HK-2 (cell line): ENCODE measurements at regions not wholly inside any gene's neighbourhood (a gene's known extent, or its start where the extent isn't known, plus 50 kb on each side); places are given as distances from the start of the nearest gene placed in this dataset.
"Not testable (repeated sequence)": the region's sequence is repeated elsewhere in the genome, so short reads cannot be mapped to it uniquely, and the experiment has no call there.

Experiments used
- DNase-seq: peaks from one replicate; pipeline ENCODE4 v3.0.0-alpha.2; 2018; ENCODE audit not compliant: unreplicated experiment

DNA sequence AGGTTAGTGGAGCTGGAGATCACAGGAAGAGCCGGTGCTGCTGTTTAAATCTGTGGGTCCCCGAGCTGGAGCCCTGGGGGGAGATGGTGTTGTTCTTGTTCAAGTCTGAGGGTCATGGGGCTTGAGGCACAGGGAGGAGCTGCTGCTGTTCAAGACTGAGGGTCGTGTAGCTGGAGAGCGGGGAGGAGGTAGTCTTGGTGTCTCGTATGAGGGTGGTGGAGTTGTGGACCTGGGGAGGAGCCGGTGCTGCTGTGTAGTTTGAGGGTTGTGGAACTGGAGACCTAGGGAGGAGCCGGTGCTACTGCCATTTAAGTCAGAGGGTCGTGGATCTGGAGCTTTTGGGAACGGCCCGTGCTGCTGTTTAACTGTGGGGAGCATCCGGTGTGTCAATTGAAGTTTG lies 112.2 kb upstream of the SULF2 start:
- no peak for DNase-seq

DNA sequence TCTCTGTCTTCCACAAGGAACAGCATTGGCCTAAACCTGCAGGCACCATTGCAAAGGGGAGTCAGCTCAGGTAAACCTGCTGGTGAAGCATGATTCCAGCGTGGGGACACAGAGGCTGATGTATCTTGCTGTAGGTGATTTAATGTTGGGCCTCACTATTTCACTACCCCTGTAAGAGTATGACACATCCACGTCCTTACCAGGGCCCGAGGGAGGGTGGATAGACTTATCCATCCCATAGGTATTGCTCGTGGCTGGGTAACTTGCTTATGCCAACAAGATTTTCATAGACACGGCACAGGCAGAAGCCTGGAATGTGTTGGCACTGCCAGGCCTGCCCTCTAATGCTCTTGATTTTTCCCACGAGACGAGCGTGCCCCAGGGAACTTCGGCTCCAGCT lies 107.4 kb upstream of the SULF2 start:
- DNase-seq = not testable (repeated sequence)

DNA sequence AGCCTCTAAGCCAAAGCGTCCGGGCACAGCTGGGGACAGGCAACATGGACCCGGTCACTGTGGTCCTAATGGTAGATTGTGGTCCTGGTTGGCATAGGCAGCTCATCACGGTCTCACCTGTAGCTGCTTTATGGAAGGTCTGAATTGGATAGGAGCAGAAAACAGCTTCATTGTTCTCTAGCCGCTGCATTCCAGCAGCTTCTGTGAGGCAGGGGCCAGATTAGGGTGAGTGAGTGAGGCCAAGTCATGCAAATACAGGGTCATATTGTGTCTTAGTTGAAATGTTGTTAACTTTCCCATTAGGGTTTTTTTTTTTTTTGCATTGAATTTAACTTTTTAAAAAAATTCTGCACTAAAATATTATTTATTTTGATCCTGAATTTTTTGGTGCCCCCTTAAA lies 105.4 kb upstream of the SULF2 start:
- not testable (repeated sequence) for DNase-seq

DNA sequence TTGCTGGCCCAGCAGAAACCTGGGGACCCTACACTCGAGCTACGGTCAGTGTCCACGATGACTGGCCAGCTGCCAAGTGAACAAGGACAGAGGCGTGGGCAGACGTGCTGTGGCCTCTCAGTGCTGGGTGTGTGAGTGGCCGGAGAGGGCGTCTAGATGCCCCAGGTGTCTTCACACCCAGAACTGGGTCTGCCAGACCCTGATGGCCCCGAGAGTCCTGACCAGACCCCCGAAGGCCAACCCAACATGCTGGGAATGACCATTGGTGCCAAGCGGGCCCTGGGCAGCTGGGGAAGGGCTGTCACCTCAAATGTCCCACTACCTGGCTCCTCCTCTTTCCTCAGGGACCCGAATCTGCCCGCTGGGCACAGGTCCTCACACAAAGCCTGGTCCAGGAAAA lies 104.5 kb upstream of the SULF2 start:
- DNase-seq = not testable (repeated sequence)

DNA sequence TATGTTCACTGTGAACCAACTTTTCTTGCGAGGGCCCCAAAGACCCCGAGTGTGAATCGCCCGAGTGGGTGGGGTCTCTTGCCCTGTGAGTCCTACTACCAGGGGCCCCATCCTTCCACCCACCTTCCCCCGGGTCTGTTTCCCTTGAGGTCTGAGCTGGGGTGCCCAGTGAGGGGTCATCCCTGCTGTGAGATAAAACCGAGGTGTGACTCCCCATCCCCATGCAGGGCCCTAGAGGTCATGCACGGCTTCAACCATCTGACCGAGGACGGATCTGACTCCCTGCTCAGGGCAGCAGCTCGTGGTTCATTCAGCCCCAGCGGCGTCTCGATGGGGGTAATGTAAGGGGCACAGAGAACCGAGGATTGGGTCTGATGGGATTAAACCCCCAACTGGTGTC lies 103.1 kb upstream of the SULF2 start:
- DNase-seq = no peak

DNA sequence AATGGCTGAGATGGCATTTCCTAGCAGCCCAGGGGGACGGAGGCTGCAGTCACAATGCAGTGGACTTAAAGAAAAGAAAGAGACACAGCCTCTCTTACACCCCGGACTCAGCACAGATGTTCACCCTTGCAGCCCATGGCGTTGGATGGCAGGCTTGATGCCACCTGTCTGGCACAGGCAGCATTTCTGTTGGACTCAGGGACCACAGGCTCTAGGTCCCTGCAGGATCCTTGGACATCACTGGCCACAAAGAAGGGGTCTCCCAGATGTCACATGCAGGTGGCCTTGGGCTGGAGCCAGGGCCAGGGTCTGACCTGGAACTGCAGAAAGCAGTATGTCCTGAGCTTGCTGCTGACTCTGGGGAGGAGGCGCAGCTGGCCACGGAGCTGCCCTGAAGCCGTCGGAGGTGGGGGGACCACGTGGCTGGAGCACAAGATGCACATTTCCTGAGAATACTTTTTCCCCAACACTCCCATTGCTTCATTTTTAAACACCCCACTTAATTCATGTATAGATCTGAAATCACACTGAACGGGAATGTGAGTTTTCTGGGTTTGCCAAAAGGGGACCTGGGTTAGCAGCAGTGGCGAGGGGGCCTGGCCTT lies 102.3 kb upstream of the SULF2 start:
- no peak for DNase-seq

DNA sequence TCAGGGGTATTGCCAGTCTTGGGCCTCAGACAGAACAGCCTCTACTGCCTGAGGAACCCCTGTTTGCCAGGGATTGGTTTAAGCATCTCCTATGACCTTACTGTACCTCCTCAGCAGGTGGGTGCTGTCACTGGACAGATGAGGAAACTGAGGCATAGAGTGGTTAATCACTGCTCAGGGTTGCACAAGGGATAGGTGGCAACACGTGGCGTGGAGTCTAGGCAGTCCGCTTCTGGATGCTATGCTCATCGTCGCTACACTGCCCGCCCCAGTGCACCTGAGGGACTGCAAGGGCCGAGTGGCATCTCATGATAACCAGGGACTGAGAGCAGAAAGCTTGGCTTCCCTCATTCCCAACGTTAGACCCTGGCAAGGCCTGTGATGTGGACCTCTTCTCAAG lies 101.8 kb upstream of the SULF2 start:
- no peak for DNase-seq

DNA sequence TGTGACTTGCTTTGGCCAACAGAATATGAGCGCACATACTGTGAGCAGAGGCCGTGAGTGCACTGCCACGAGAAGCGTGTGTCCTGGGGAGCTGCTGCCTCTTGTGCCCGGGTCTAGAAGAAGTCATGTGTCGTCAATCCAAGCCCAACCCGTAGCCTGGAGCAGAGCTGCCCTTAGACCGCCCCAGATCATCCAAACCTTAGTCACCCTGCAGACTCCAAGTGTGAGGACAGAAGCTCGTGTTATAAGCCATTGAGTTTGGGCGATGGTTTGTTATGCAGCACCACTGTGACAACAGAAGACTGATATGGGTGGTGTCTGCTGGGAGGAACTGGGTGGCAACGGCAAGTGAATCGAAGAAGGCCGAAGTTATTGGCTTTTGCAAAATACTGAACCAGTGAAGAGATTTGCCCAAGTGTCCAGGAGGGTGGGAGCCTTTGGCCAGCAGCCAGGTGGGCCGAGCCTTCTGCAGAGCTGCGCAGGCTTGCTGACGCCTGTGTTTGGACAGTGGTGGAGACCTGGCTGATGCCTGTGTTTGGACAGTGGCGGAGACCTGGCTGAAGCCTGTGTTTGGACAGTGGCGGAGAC lies 101.3 kb upstream of the SULF2 start:
- no peak for DNase-seq

DNA sequence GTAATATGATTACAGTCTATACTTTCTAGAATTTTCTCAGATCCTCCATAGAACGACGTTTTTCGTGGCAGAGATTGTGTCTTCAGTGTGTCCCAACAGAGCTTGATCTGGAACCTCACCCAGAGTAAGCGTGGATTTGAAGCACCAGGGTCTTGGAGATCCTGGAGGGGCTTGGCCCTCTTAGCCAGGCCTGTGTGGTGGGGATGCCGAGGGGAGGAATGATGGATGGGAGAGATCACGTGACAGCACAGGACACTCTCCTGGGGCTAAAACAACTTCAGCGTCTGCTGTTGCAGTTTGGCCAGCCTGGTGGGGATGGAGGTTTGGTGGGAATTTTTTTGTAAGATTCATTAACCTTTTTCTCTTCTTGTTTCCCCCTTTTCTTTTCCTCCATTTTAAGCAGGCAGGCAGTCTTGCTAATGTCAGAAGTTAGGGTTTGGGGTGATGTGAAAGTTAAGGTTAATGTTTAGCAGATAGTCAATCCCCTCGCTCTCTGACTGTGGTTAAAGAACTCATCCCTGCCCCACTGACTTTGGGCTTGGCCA lies 100.7 kb upstream of the SULF2 start:
- no peak for DNase-seq

DNA sequence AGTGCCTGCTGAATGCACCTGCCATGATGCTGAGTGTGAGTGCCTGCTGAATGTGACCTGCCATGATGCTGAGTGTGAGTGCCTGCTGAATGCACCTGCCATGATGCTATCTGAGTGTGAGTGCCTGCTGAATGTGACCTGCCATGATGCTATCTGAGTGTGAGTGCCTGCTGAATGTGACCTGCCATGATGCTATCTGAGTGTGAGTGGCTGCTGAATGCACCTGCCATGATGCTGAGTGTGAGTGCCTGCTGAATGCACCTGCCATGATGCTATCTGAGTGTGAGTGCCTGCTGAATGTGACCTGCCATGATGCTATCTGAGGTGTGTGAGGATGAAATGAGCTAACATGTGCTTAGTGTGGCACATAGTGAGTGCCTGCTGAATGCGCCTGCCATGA lies 98.7 kb upstream of the SULF2 start:
- DNase-seq = not testable (repeated sequence)

DNA sequence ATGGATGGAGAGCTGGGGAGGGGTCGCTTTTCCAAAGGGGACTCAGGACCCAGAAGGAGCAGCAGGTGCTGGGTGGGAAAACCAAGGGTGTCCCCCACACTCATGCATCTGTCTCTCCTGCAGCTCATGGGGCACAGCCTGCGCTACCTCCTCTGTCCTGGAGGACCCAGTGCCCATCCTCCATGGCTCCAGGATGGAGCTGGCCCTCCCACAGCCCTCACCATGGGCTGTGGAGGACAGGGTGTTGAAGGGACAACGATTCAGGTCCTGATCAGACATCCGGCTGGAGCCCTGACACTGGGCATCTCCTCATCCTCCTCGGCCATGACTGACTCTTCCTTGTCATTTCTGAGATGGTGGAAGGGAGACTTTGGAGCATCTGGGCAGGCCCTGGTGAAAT lies 97.9 kb upstream of the SULF2 start:
- no peak for DNase-seq

DNA sequence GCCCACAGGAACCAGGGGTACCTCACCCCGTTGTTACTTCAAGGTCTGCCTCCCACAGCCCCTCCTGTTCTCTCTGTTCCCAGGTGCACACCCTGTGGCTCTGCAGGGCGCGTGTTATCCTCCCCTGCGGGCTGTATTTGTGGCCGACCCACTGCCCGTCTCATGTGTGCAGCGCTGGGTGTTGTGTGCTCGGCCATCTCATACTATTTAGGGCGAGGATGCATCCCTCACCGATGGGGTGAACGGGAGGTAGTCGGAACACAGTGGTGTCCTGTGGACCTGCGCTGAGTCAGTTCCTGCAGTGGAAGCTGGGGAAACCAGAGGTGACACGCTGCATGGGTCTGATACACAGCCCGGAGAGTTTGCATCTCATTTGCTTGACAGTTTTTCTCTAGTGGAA lies 94.5 kb upstream of the SULF2 start:
- DNase-seq = no peak

DNA sequence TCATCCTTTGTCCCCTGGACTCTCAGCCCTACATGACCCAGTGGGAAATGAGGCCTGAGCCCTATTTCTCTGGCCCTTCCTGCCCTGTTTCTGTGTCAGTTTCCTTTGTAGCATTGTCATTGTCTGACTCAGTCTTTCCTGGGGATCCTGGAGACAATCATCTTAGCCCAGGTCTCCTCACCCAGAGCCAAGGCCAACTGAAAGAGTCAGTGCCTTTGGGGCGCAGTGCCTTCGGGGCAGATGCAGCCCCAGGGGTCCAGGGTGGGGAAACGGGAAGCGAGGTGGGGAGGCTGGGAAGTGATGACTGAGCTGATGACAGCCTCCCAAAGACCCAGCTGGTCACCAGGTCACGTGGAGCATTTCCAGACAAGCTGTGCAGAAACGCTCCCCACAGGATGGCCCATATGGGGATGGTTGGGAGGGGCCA lies 93.3 kb upstream of the SULF2 start:
- DNase-seq = no peak

DNA sequence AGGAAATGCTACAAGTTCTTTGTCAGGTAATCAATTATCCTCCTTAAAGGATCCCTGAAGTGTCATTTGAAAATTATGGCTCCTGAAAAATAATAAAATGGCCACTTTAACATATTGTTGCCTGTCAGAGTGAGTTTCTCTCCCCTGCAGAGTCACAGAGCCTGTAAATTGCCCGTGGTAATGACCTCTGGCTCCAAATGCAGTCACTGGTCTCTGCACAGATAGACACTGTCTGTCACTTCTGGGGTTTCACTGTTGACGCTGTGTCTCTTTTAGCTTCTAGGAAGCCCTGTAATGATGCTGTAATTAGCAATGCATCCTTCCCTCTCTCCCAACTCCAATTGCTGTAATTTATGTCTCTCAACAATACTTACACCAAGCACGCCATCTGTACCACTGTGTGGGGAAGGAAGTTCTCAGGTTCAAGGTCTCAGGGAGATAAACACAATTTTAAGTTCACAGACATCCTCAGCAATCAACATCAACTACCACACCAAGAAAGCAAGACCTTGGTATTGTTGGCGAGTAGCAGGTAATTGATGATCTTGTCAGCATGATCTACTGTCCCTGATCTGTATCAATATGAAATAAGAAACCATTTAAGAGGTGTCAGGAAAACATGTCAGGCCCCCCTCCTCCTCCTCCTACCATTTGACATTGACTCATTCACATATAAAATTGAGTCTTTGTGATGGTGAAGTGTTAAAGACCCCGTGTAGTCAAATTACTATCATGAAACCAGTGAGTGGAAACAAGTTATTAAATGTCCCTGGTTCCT lies 91.2 kb upstream of the SULF2 start:
- no peak for DNase-seq

DNA sequence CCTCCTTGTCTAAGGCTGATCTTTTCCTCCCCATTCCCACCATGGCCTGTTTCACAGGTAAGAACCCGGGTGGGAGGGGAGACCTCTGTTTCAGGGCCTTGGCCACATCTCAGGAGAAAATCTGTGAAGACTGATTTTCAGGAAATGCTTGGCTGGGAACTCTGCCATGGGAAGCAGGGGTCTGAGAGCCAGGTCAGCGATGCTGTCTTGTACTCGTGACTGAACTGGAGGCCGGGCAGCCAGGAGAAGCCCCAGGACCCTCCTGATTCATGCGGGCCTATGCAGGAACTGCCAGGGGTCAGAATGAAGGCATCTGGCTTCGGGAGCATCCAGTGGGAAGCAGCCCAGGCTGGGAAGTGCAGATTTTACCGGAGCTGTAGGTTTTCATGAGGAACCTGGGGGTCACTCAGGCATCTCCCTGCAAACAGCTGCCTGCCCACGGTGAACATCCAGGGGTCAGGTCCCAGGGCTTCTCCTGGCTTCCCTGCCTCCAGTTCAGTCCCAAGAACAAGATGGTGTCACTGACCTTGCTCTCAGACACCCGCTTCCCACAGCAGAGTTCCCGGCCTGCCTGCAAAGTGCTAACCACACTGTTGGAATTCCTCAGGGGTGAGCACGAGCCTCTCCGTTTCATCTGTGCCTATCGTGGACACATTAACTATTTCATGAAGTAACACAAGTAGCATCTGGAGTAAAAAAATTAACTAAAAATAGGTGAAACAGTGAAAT lies 90.2 kb upstream of the SULF2 start:
- no peak for DNase-seq

DNA sequence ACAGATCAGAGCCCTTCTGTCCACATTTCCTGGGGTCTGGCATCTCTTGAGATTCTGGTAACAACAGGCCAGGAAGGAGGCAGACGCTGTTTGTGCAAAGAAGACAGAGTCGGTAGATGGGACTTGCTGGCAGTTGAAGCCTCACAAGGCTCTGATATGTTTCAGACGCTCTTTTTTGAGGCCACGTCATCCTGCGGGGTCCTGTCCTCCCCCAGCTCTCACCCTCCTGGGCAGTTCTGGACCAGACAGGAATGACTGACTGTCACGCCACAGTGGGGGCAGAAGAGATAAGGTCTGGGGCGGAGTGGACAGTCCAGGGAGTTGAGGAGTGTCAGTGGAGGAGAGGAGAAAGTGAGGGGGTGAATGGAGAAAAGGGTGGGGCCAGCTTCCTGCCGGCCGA lies 87.1 kb upstream of the SULF2 start:
- DNase-seq = no peak

DNA sequence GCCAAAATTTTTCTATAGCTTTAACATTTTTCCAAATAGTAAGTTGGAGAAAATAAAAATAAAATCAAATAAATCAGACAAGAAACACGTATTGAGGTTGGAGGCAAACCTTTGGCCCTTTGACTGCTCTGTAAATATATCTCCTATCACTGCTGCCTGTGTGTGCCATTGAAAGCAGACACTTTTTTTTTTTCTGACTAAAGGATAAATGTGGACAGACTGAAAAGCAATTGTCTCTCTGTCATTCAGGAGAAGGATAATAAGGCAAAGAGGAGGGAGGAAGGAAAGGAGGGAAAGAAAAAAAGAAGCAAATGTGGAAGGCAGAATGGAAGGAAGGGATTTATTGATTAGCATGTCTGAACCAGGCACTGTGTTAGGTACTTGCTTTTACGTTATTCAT lies 85.2 kb upstream of the SULF2 start:
- no peak for DNase-seq

DNA sequence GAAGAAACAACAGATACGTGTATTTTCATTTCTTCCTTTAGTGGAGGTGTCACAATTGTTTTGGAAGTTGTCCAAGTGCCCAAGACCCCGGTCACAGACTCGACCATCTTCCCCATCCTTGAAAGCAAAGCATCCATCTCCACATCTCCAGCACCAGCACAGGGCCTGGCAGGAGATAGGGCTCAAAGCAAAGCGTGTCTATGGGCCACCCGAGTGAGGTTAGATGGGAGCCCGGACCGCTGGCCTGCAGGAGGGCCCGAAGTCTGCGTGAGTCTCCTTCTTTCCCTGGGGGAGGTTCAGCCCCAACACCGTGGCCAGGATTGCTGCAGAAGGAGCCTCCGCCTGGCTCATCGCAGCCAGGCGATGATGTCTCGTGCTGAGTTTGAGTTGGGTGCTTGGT lies 83.5 kb upstream of the SULF2 start:
- no peak for DNase-seq

DNA sequence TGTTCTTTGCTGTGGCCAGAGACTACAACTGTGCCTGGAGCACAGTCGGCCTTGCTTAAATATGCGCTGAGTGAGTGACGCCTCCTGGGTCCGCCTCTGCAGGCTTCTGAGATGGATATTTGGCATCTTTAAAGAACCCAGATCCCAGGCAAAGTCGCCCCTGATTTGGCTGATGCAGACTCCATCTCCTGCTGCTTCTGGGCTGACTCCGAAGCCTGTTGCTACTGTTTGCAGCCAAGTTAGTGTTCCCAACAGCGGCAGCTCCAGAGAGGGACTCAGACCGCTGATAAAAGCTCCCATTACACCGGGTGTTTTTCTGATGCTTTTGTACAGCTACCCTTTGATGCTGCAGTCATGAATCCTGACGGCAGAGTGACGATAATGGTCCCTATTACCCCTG lies 83.0 kb upstream of the SULF2 start:
- no peak for DNase-seq

DNA sequence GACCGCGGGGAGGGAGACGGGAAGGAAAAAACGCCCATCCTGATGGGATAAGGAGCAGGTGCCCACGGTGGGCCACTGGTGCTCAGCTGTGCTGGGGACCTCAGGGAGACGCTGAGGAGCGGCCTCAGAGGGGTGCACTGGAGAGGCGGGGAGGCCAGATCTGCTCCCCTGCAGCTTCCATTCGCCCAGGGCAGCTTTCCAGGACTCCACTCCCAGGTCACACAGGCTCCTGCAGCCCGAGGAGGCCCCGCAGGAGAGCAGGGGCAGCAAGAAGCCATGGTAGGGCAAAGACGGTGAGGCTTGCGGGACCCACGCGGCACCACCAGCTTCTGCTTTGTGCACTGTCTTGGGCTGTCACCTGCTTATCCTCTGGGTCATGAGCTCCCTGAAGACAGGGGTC lies 82.5 kb upstream of the SULF2 start:
- no peak for DNase-seq

DNA sequence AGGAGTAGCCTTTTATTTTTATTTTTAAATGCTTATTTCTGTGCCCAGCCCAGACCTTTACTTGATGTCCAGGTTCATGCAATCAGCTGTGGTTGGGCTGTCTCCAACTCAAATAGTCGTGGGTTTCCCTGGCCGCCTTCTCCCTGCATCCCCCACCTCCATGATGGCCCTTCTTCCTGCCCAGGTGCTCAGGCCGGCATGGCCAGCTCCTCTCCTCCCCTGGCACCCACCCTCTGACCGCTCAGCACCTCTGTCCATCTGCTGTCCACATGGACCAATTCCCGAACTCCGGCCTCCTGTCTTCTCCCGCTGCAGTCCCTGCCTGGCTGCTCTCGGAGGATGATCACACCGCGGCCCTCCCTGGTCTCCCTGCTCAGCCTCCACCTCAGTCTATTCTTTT lies 81.2 kb upstream of the SULF2 start:
- no peak for DNase-seq

DNA sequence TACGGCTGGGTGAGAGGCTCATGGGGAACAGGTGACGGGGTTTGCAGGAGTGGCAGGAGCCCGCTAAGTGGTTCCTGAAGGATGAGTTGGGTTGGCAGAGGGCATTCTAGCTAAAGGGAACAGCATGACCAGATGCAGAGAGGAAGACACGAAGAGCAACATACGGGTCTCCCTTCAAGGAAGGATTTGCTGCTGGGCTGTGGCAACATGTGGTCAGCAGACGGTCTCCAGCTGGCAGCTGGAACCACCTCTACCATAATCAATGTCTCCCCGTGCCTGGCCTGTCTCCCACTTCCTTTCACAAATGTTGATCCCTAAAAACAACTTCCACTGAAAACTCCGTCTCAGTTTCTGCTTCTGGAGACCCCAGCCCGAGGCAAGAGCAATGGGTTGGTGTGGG lies 80.6 kb upstream of the SULF2 start:
- DNase-seq = no peak

DNA sequence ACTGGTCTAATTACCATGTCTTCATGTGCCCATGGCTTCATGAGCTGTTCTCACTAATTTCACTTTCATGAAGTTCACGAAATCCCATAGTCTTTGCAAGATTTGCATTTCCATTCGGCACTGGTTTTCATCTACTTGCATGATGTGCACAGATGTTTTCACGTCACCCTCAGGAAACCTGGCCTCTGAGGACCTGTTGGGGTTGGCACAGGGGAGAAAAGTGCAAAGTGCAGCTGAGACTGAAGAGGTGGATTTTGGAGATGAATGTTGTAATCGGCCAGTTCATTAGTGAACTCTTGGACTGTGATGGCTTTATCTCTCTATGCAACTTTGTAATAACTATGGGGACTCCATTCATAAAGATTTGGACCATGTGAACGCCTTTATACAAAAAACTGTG lies 80.2 kb upstream of the SULF2 start:
- no peak for DNase-seq
